Vagina (tissue), 2 donors: ENCODE measurements at regions not wholly inside any gene's neighbourhood (a gene's known extent, or its start where the extent isn't known, plus 50 kb on each side); places are given as distances from the start of the nearest gene placed in this dataset.
"Not testable (repeated sequence)": the region's sequence is repeated elsewhere in the genome, so short reads cannot be mapped to it uniquely, and the experiment has no call there.

ENCODE experiments used
- DNase-seq, 2 donors: peaks; one replicate each; pipeline ENCODE4 v3.0.0-alpha.2; 2017; ENCODE audit errors: extremely low spot score in 2 of 2
- H3K27ac ChIP-seq: fragments of 200-600 bp; sonication (generic); one replicate; pipeline ENCODE4 v1.5.1; 2019
- H3K27me3 ChIP-seq: fragments of 200-600 bp; sonication (generic); one replicate; pipeline ENCODE4 v1.5.1; 2019
- H3K36me3 ChIP-seq, 2 donors: fragments of 200-600 bp; sonication (generic); one replicate each; pipeline ENCODE4 v1.5.1; 2017 to 2019
- H3K4me1 ChIP-seq: fragments of 200-600 bp; sonication (generic); one replicate; pipeline ENCODE4 v1.5.1; 2019
- H3K4me3 ChIP-seq, 2 donors: fragments of 200-600 bp; sonication (generic); 1 replicate in 1 of 2; 2 replicates in 1 of 2; pipeline ENCODE4 v1.5.1; 2016 to 2019
- H3K9me3 ChIP-seq: fragments of 200-600 bp; sonication (generic); one replicate; pipeline ENCODE4 v1.5.1; 2019
- POLR2A ChIP-seq, 2 donors: fragments of 450-650 bp; IDR thresholded peaks; one replicate each; pipeline ENCODE4 v1.6.1; 2017; ENCODE audit warnings: antibody characterized with exemption in 2 of 2, mild to moderate bottlenecking in 2 of 2, moderate library complexity in 2 of 2
- POLR2AphosphoS5 ChIP-seq, 2 donors: sonication (generic); formaldehyde crosslinking; IDR thresholded peaks; one replicate each; pipeline ENCODE4 v1.9.0; 2017; ENCODE audit warnings: antibody characterized with exemption in 2 of 2, mild to moderate bottlenecking in 2 of 2, low read depth in 1 of 2; ENCODE audit not compliant: insufficient read depth in 1 of 2
- intact Hi-C: fragments of 100-400 bp; cut with DNase I; formaldehyde crosslinking; loops from one replicate; pipeline ENCODE4 v1.15.1; 2023
- TF ChIP-seq, protein P1 (sequence below), 3 experiments: fragments of 450-650 bp in 2 of 3; fragments of 200-600 bp in 1 of 3; sonication (generic) in 1 of 3; IDR thresholded peaks; one replicate each; pipeline ENCODE4 v1.5.1; 2017 to 2019; ENCODE audit warnings: antibody characterized with exemption in 3 of 3, mild to moderate bottlenecking in 2 of 3, moderate library complexity in 2 of 3

- H3K27ac ChIP-seq = no peak overlapping the region
- H3K9me3 ChIP-seq = no peaks in the 10 kb centered on the region
- TF ChIP-seq, protein P1, sequence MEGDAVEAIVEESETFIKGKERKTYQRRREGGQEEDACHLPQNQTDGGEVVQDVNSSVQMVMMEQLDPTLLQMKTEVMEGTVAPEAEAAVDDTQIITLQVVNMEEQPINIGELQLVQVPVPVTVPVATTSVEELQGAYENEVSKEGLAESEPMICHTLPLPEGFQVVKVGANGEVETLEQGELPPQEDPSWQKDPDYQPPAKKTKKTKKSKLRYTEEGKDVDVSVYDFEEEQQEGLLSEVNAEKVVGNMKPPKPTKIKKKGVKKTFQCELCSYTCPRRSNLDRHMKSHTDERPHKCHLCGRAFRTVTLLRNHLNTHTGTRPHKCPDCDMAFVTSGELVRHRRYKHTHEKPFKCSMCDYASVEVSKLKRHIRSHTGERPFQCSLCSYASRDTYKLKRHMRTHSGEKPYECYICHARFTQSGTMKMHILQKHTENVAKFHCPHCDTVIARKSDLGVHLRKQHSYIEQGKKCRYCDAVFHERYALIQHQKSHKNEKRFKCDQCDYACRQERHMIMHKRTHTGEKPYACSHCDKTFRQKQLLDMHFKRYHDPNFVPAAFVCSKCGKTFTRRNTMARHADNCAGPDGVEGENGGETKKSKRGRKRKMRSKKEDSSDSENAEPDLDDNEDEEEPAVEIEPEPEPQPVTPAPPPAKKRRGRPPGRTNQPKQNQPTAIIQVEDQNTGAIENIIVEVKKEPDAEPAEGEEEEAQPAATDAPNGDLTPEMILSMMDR (IDR thresholded peaks at IDR 0.05) = no peak
- TF ChIP-seq POLR2AphosphoS5 (IDR thresholded peaks at IDR 0.05; ENCODE audit: insufficient read depth in 1 of 2, low read depth in 1 of 2) (no peak), POLR2A (IDR thresholded peaks at IDR 0.05) (no peak)
- no peaks in the 10 kb centered on the region for H3K4me1 ChIP-seq
- intact Hi-C loops = no loop called here
- H3K36me3 ChIP-seq = no peaks in the 10 kb centered on the region
- no peak for DNase-seq
- H3K27me3 ChIP-seq = no peaks in the 10 kb centered on the region
- H3K4me3 ChIP-seq = no peak overlapping the region
Observed at GRCh38 chrX:114073926-114074325, 510.0 kb upstream of the HTR2C start.

- H3K36me3 ChIP-seq = no peaks in the 10 kb centered on the region
- no peak for DNase-seq
- no peaks in the 10 kb centered on the region for H3K9me3 ChIP-seq
- no peaks in the 10 kb centered on the region for H3K4me1 ChIP-seq
- intact Hi-C loops = no loop called here
- TF ChIP-seq, protein P1 (IDR thresholded peaks at IDR 0.05) = no peak
- TF ChIP-seq POLR2A (IDR thresholded peaks at IDR 0.05) (no peak), POLR2AphosphoS5 (IDR thresholded peaks at IDR 0.05; ENCODE audit: insufficient read depth in 1 of 2, low read depth in 1 of 2) (no peak)
- H3K4me3 ChIP-seq = no peak overlapping the region
- no peak overlapping the region for H3K27ac ChIP-seq
- no peaks in the 10 kb centered on the region for H3K27me3 ChIP-seq
Observed at GRCh38 chrX:114071412-114071811, 512.5 kb upstream of the HTR2C start.

GRCh38 chrX:114065577-114066223 lies 518.2 kb upstream of the HTR2C start:
- Histone ChIP-seq H3K27me3 (no peaks in the 10 kb centered on the region), H3K4me1 (no peaks in the 10 kb centered on the region), H3K4me3 (no peak overlapping the region), H3K27ac (no peak overlapping the region), H3K36me3 (no peaks in the 10 kb centered on the region), H3K9me3 (no peaks in the 10 kb centered on the region)
- intact Hi-C loops = no loop called here
- no peak for DNase-seq
- no peak for TF ChIP-seq POLR2A (IDR thresholded peaks at IDR 0.05)
- TF ChIP-seq, protein P1 (IDR thresholded peaks at IDR 0.05) = no peak
- no peak for TF ChIP-seq POLR2AphosphoS5 (IDR thresholded peaks at IDR 0.05; ENCODE audit: insufficient read depth in 1 of 2, low read depth in 1 of 2)

GRCh38 chrX:114061226-114061625 lies 522.7 kb upstream of the HTR2C start:
- Histone ChIP-seq H3K9me3 (no peaks in the 10 kb centered on the region), H3K4me3 (no peak overlapping the region), H3K27ac (no peak overlapping the region), H3K36me3 (no peaks in the 10 kb centered on the region), H3K4me1 (no peaks in the 10 kb centered on the region), H3K27me3 (no peaks in the 10 kb centered on the region)
- intact Hi-C loops = no loop called here
- TF ChIP-seq POLR2A (IDR thresholded peaks at IDR 0.05) (no peak), POLR2AphosphoS5 (IDR thresholded peaks at IDR 0.05; ENCODE audit: insufficient read depth in 1 of 2, low read depth in 1 of 2) (no peak)
- TF ChIP-seq, protein P1 (IDR thresholded peaks at IDR 0.05) = no peak
- DNase-seq = no peak

GRCh38 chrX:114058988-114059418 lies 524.9 kb upstream of the HTR2C start:
- no peak overlapping the region for H3K4me3 ChIP-seq
- intact Hi-C loops = no loop called here

DNA sequence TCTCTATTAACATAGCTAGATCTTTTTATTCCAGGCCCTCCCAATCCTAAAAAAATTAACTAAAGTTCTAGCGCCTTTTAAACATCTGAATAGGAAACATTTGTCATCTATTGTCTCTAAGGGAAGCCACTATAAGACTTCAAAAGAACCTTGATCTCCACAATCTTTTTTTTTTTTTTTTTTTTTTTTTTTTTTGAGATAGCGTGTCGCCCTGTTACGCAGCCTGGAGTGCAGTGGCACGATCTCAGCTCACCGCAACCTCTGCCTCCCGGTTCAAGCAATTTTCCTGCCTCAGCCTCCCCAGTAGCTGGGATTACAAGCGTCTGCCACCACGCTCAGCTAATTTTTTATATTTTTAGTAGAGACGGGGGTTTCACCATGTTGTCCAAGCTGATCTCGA lies 526.5 kb upstream of the HTR2C start:
- H3K27ac ChIP-seq, intact Hi-C loops, H3K4me3 ChIP-seq, H3K36me3 ChIP-seq, H3K27me3 ChIP-seq, DNase-seq, H3K4me1 ChIP-seq, H3K9me3 ChIP-seq: not testable (repeated sequence)

More at GRCh38 chrX:114058988-114059418, 524.9 kb upstream of the HTR2C start:
- no peak for DNase-seq
- Histone ChIP-seq H3K36me3 (no peaks in the 10 kb centered on the region), H3K4me1 (no peaks in the 10 kb centered on the region), H3K27me3 (no peaks in the 10 kb centered on the region), H3K27ac (no peak overlapping the region), H3K9me3 (no peaks in the 10 kb centered on the region)
- TF ChIP-seq, protein P1 (IDR thresholded peaks at IDR 0.05) = no peak
